ENCODE measurements at regions not wholly inside any gene's neighbourhood (a gene's known extent, or its start where the extent isn't known, plus 50 kb on each side); places are given as distances from the start of the nearest gene placed in this dataset.

GRCh38 chr5:1698589-1699316 is 100.9 kb downstream of the MRPL36 start:
- H3K4me3 ChIP-seq (ENCODE audit: low read depth in 1 of 3, low read length in 3 of 3) = no peak overlapping the region
- FAIRE-seq (no peak), DNase-seq (no peak)
- H3K36me3 ChIP-seq (ENCODE audit: control insufficient read depth in 3 of 3, insufficient read depth in 2 of 3, low read depth in 1 of 3, low read length in 3 of 3) = no peaks in the 10 kb centered on the region
- no peaks in the 10 kb centered on the region for H3K4me1 ChIP-seq (ENCODE audit: control insufficient read depth in 3 of 3, insufficient read depth in 2 of 3, low read depth in 1 of 3, low read length in 2 of 3)
- peaks cover 0 to 3% (median 2%) of the 10 kb centered on the region in 3 donors for H3K27me3 ChIP-seq (ENCODE audit: control insufficient read depth in 3 of 3, insufficient read depth in 3 of 3, low read length in 3 of 3)
- H3K27ac ChIP-seq (ENCODE audit: low read depth in 1 of 3, low read length in 2 of 3) = no peak overlapping the region
- 71 to 76% (median 73%) methylated on average over 12 of the region's 12 CpGs for WGBS, 3 donors
- peaks cover 0 to 4% of the 10 kb centered on the region in 2 donors for H3K9me3 ChIP-seq (ENCODE audit: control insufficient read depth in 2 of 2, insufficient read depth in 1 of 2, low read depth in 1 of 2, low read length in 1 of 2)

GRCh38 chr5:1692381-1692780 is 107.3 kb downstream of the MRPL36 start:
- Histone ChIP-seq H3K27me3 (ENCODE audit: control insufficient read depth in 3 of 3, insufficient read depth in 3 of 3, low read length in 3 of 3) (peaks cover 0 to 4% (median 3%) of the 10 kb centered on the region in 3 donors), H3K27ac (ENCODE audit: low read depth in 1 of 3, low read length in 2 of 3) (no peak overlapping the region), H3K4me1 (ENCODE audit: control insufficient read depth in 3 of 3, insufficient read depth in 2 of 3, low read depth in 1 of 3, low read length in 2 of 3) (no peaks in the 10 kb centered on the region), H3K9me3 (ENCODE audit: control insufficient read depth in 2 of 2, insufficient read depth in 1 of 2, low read depth in 1 of 2, low read length in 1 of 2) (no peaks in the 10 kb centered on the region), H3K36me3 (ENCODE audit: control insufficient read depth in 3 of 3, insufficient read depth in 2 of 3, low read depth in 1 of 3, low read length in 3 of 3) (no peaks in the 10 kb centered on the region), H3K4me3 (ENCODE audit: low read depth in 1 of 3, low read length in 3 of 3) (no peak overlapping the region)
- WGBS, 3 donors = 38 to 56% (median 49%) methylated on average over 2 of the region's 2 CpGs
- DNase-seq (no peak), FAIRE-seq (no peak)

GRCh38 chr5:1687301-1687970 is 112.2 kb downstream of the MRPL36 start:
- Histone ChIP-seq H3K9me3 (ENCODE audit: control insufficient read depth in 2 of 2, insufficient read depth in 1 of 2, low read depth in 1 of 2, low read length in 1 of 2) (no peaks in the 10 kb centered on the region), H3K36me3 (ENCODE audit: control insufficient read depth in 3 of 3, insufficient read depth in 2 of 3, low read depth in 1 of 3, low read length in 3 of 3) (no peaks in the 10 kb centered on the region), H3K4me3 (ENCODE audit: low read depth in 1 of 3, low read length in 3 of 3) (no peak overlapping the region), H3K4me1 (ENCODE audit: control insufficient read depth in 3 of 3, insufficient read depth in 2 of 3, low read depth in 1 of 3, low read length in 2 of 3) (no peaks in the 10 kb centered on the region), H3K27ac (ENCODE audit: low read depth in 1 of 3, low read length in 2 of 3) (no peak overlapping the region), H3K27me3 (ENCODE audit: control insufficient read depth in 3 of 3, insufficient read depth in 3 of 3, low read length in 3 of 3) (peaks cover 0 to 3% (median under 1%) of the 10 kb centered on the region in 3 donors)
- DNase-seq = no peak
- WGBS, 3 donors = 74 to 80% (median 74%) methylated on average over 13 of the region's 13 CpGs
- no peak for FAIRE-seq

- Histone ChIP-seq H3K9me3 (ENCODE audit: control insufficient read depth in 2 of 2, insufficient read depth in 1 of 2, low read depth in 1 of 2, low read length in 1 of 2) (no peaks in the 10 kb centered on the region), H3K4me3 (ENCODE audit: low read depth in 1 of 3, low read length in 3 of 3) (no peak overlapping the region), H3K27ac (ENCODE audit: low read depth in 1 of 3, low read length in 2 of 3) (no peak overlapping the region), H3K36me3 (ENCODE audit: control insufficient read depth in 3 of 3, insufficient read depth in 2 of 3, low read depth in 1 of 3, low read length in 3 of 3) (no peaks in the 10 kb centered on the region), H3K27me3 (ENCODE audit: control insufficient read depth in 3 of 3, insufficient read depth in 3 of 3, low read length in 3 of 3) (peaks cover 0 to 5% (median 0%) of the 10 kb centered on the region in 3 donors), H3K4me1 (ENCODE audit: control insufficient read depth in 3 of 3, insufficient read depth in 2 of 3, low read depth in 1 of 3, low read length in 2 of 3) (no peaks in the 10 kb centered on the region)
- WGBS, 3 donors = 47 to 68% (median 56%) methylated on average over 18 of the region's 18 CpGs
- FAIRE-seq = no peak
- no peak for DNase-seq
These were observed 113.4 kb downstream of the MRPL36 start for GRCh38 chr5:1686016-1686802.

- WGBS, 3 donors = 59 to 75% (median 72%) methylated on average over 10 of the region's 10 CpGs
- H3K27me3 ChIP-seq (ENCODE audit: control insufficient read depth in 3 of 3, insufficient read depth in 3 of 3, low read length in 3 of 3) = peaks cover 0 to 5% (median 0%) of the 10 kb centered on the region in 3 donors
- H3K4me1 ChIP-seq (ENCODE audit: control insufficient read depth in 3 of 3, insufficient read depth in 2 of 3, low read depth in 1 of 3, low read length in 2 of 3) = no peaks in the 10 kb centered on the region
- H3K4me3 ChIP-seq (ENCODE audit: low read depth in 1 of 3, low read length in 3 of 3) = no peak overlapping the region
- H3K27ac ChIP-seq (ENCODE audit: low read depth in 1 of 3, low read length in 2 of 3) = no peak overlapping the region
- no peaks in the 10 kb centered on the region for H3K9me3 ChIP-seq (ENCODE audit: control insufficient read depth in 2 of 2, insufficient read depth in 1 of 2, low read depth in 1 of 2, low read length in 1 of 2)
- no peak for DNase-seq
- no peaks in the 10 kb centered on the region for H3K36me3 ChIP-seq (ENCODE audit: control insufficient read depth in 3 of 3, insufficient read depth in 2 of 3, low read depth in 1 of 3, low read length in 3 of 3)
- FAIRE-seq = no peak
These were observed 114.6 kb downstream of the MRPL36 start for GRCh38 chr5:1685066-1685465.

- WGBS, 3 donors = 63 to 71% (median 64%) methylated on average over 7 of the region's 7 CpGs
- Histone ChIP-seq H3K4me3 (ENCODE audit: low read depth in 1 of 3, low read length in 3 of 3) (no peak overlapping the region), H3K27ac (ENCODE audit: low read depth in 1 of 3, low read length in 2 of 3) (no peak overlapping the region), H3K36me3 (ENCODE audit: control insufficient read depth in 3 of 3, insufficient read depth in 2 of 3, low read depth in 1 of 3, low read length in 3 of 3) (no peaks in the 10 kb centered on the region), H3K4me1 (ENCODE audit: control insufficient read depth in 3 of 3, insufficient read depth in 2 of 3, low read depth in 1 of 3, low read length in 2 of 3) (no peaks in the 10 kb centered on the region), H3K9me3 (ENCODE audit: control insufficient read depth in 2 of 2, insufficient read depth in 1 of 2, low read depth in 1 of 2, low read length in 1 of 2) (no peaks in the 10 kb centered on the region), H3K27me3 (ENCODE audit: control insufficient read depth in 3 of 3, insufficient read depth in 3 of 3, low read length in 3 of 3) (peaks cover 0 to 5% (median 0%) of the 10 kb centered on the region in 3 donors)
- no peak for DNase-seq
- FAIRE-seq = no peak
These were observed 117.7 kb downstream of the MRPL36 start for GRCh38 chr5:1681955-1682354.

GRCh38 chr5:1673042-1673677 is 126.5 kb downstream of the MRPL36 start:
- Histone ChIP-seq H3K4me3 (ENCODE audit: low read depth in 1 of 3, low read length in 3 of 3) (no peak overlapping the region), H3K27ac (ENCODE audit: low read depth in 1 of 3, low read length in 2 of 3) (no peak overlapping the region), H3K36me3 (ENCODE audit: control insufficient read depth in 3 of 3, insufficient read depth in 2 of 3, low read depth in 1 of 3, low read length in 3 of 3) (no peaks in the 10 kb centered on the region), H3K4me1 (ENCODE audit: control insufficient read depth in 3 of 3, insufficient read depth in 2 of 3, low read depth in 1 of 3, low read length in 2 of 3) (no peaks in the 10 kb centered on the region), H3K9me3 (ENCODE audit: control insufficient read depth in 2 of 2, insufficient read depth in 1 of 2, low read depth in 1 of 2, low read length in 1 of 2) (peaks cover 0 to 4% of the 10 kb centered on the region in 2 donors), H3K27me3 (ENCODE audit: control insufficient read depth in 3 of 3, insufficient read depth in 3 of 3, low read length in 3 of 3) (peaks cover 4 to 34% (median 22%) of the 10 kb centered on the region in 3 donors)
- FAIRE-seq = no peak
- 29 to 38% (median 30%) methylated on average over 25 of the region's 25 CpGs for WGBS, 3 donors
- DNase-seq = no peak

GRCh38 chr5:1672396-1672795 is 127.2 kb downstream of the MRPL36 start:
- Histone ChIP-seq H3K9me3 (ENCODE audit: control insufficient read depth in 2 of 2, insufficient read depth in 1 of 2, low read depth in 1 of 2, low read length in 1 of 2) (peaks cover 0 to 4% of the 10 kb centered on the region in 2 donors), H3K4me1 (ENCODE audit: control insufficient read depth in 3 of 3, insufficient read depth in 2 of 3, low read depth in 1 of 3, low read length in 2 of 3) (no peaks in the 10 kb centered on the region), H3K27ac (ENCODE audit: low read depth in 1 of 3, low read length in 2 of 3) (no peak overlapping the region), H3K27me3 (ENCODE audit: control insufficient read depth in 3 of 3, insufficient read depth in 3 of 3, low read length in 3 of 3) (peaks cover 7 to 41% (median 24%) of the 10 kb centered on the region in 3 donors), H3K36me3 (ENCODE audit: control insufficient read depth in 3 of 3, insufficient read depth in 2 of 3, low read depth in 1 of 3, low read length in 3 of 3) (no peaks in the 10 kb centered on the region), H3K4me3 (ENCODE audit: low read depth in 1 of 3, low read length in 3 of 3) (no peak overlapping the region)
- WGBS, 3 donors = 56 to 69% (median 68%) methylated on average over 14 of the region's 14 CpGs
- FAIRE-seq (no peak), DNase-seq (no peak)
